SHP77 treated with DMSO at 0.1 percent for 48 hours (cell line): ENCODE measurements at regions not wholly inside any gene's neighbourhood (a gene's known extent, or its start where the extent isn't known, plus 50 kb on each side); places are given as distances from the start of the nearest gene placed in this dataset.
A peak's percentile ranks its signal among the peaks of the same experiment; 100 is the strongest.
"Not testable (repeated sequence)": the region's sequence is repeated elsewhere in the genome, so short reads cannot be mapped to it uniquely, and the experiment has no call there.

ENCODE experiments used
- DNase-seq: peaks from one replicate; lab custom pipeline; 2025; lab: John Stamatoyannopoulos, UW

GRCh38 chr13:73162912-73163911 is 104.4 kb downstream of the KLF5 start:
- no peak for DNase-seq

DNA sequence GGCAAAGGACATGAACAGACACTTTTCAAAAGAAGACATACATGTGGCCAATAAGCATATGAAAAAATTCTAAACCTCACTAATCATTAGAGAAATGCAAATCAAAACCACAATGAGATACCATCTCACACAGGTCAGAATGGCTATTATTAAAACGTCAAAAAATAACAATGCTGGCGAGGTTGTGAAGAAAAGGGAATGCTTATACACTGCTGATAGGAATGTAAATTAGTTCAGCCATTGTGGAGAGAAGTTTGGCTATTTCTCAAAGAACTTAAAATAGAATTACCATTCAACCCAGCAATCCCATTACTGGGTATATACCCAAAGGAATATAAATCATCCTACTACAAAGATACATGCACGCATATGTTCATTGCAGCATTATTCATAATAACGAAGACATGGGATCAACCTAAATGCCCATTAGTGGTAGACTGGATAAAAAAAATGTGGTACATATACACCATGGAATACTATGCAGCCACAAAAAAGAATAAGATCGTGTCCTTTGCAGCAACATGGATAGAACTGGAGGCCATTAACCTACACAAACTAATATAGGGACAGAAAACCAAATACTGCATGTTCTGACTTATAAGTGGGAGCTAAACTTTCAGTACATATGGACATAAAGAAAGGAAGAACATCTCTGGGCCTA is 101.7 kb downstream of the KLF5 start:
- DNase-seq: not testable (repeated sequence)

- DNase-seq: no peak
Observed at GRCh38 chr13:73158851-73159250, 100.0 kb downstream of the KLF5 start.

GRCh38 chr13:73157031-73157430 is 98.2 kb downstream of the KLF5 start:
- DNase-seq: no peak

DNA sequence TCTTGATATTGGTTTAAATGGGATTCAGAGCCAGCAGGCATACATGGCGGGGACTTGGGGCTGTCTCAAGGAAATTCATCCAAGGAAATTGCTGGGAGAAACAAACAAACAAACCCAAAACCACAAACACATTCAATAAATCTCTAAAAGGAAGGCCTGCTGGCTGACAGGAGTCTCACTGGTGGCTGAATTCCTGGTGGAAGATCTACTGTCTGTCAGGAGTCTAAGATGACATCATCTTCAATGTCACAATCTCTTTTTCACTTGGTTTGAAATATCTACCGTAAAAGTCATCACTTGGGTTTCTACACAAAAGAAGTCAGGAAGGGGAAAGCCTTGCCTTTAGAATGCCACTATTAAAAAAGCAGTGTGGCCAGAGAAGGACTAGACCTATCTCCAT is 87.9 kb downstream of the KLF5 start:
- DNase-seq: no peak

DNA sequence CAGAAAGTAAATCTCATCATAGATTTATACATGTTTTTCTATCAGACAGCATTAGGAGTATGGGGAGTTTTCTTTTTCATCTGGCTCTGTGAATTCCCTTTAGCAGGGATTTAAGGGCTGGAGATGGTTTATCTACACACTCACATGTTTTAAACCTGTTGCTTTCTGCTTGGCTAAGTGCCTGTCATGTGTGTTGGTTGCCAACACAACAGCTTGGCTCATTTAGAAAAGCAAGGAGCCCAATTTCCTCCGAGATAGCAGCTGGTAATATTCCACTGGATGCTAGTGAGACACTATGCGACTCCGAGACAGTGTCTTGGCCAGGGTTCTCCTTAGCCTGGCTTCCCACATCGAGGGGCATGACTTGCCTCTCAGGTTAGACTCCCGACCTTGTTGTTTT is 83.3 kb downstream of the KLF5 start:
- DNase-seq: no peak

DNA sequence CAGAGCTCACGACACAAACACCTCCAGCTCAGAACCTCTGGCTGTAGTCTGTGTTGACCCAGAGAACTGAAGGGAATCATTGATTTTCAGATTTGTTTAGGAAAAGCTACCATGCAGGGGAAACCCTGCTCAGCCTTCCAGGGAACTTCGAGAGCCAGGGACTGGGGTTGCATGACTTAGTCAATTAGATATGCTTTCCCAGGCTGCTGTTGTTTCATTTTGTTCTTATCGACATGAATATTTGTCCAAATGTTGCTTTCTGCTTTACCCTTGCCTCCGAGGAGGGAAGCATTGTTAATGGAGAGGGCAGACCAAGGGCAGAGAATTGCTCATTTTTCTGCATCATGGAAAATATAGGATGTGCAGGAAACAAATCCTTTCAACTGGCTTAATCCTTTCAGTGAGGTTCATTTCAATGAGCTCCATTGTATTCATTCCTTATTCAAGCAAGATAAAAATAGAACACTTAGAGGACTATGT is 82.5 kb downstream of the KLF5 start:
- DNase-seq: peak; percentile 22

DNA sequence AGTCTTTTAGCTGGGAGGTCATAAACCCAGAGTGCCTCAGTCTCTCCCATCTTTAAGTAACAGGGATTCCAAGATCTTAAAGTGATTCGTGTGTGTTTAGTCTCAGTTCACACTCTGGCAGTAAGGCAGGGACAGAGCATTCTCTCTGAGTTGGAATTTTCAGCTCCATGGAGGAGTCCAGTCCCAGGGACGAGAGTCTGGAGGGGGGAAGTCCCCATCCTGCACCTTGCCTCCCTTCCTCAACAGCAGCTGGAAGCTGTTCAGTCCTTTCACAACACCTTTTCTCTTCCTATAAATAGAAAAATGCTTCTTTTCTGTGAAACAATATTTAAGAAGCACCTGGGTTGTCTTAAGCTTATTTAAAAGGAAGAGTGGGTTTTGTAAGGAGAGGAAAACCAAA is 82.0 kb downstream of the KLF5 start:
- DNase-seq: no peak

GRCh38 chr13:73138638-73139491 is 80.1 kb downstream of the KLF5 start:
- DNase-seq: no peak

DNA sequence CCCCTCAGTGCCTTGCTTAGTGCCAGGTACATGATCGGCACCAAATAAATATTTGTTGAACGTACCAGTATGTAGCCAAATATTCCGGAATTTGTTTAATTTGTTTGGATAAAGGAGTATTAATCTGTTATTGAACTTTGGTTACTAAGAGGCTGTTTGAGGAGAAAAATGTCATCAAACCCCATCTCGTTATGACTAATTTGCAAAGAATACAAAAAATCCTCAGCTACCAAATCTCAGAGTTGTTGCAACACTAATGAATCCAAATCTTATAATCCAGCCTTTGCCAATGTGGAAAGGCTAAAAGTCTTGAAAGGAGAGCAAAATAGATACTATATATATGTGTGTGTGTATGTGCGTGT is 79.5 kb downstream of the KLF5 start:
- no peak for DNase-seq

DNA sequence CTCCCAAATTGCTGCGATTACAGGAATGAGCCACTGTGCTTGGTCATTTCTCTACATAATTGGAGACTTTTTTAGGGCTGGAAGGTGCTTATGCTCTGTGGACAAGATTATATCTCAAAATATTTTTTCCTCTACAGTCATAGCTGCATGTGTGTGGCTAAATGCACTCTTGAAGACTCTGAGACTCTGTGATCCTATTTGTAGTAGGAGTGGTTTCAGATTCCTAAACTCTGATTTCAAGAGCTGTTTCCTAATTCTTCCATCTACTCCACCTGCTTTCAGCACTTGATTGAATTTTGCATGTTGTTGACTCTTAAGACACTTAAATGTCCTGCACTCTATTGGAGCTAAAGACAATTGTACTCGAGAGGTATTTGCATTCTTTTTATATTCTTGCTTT is 78.0 kb downstream of the KLF5 start:
- DNase-seq: no peak

DNA sequence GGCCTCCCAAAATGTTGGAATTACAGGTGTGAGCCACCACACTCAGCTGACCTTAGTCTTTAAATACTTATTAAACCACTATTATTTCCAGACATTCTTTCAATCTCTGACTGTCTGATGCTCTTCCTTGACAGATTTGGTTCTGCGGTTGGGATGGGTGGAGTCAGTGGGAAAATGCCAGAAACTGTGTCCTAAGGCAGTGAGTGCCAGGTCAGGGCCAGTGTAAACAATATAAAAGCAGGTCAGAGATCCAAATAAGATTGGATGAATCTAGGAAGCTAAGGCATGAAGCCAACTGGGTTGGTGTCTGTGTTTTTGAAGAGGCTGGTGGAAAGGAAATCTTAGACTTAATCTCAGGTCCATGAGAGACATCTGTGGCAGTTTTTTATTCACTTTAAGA is 74.7 kb downstream of the KLF5 start:
- DNase-seq: no peak

GRCh38 chr13:73131247-73131646 is 72.4 kb downstream of the KLF5 start:
- no peak for DNase-seq

- DNase-seq: no peak
Observed at GRCh38 chr13:73129023-73129422, 70.2 kb downstream of the KLF5 start.
